ENCODE measurements at regions not wholly inside any gene's neighbourhood (a gene's known extent, or its start where the extent isn't known, plus 50 kb on each side); places are given as distances from the start of the nearest gene placed in this dataset.
"Not testable (repeated sequence)": the region's sequence is repeated elsewhere in the genome, so short reads cannot be mapped to it uniquely, and the experiment has no call there.

- no peak for DNase-seq (ENCODE audit: low spot score)
Measured at GRCh38 chr1:222865718-222866117, 50.9 kb downstream of the DISP1 start.

GRCh38 chr1:222867316-222867715, 52.5 kb downstream of the DISP1 start:
- DNase-seq (ENCODE audit: low spot score), result no peak

DNA sequence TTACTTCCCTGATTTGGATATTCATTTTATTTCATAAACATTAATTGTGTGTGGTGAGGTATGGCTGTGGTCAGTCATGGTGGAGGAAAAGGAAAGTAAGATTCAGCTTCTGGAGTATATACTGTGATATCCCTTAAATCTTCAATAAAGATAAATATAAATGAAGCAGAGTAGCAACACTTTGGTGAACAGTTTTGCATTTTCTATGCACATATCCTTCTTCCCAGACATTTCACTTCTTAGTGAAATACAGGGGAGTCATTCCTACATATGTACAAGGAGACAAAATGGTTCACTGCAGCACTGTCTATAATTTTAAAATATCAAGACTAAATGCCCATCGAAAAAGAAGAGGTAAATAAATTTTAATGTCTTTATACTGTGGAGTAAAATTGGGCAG, 61.3 kb downstream of the DISP1 start:
- no peak for DNase-seq (ENCODE audit: low spot score)

DNA sequence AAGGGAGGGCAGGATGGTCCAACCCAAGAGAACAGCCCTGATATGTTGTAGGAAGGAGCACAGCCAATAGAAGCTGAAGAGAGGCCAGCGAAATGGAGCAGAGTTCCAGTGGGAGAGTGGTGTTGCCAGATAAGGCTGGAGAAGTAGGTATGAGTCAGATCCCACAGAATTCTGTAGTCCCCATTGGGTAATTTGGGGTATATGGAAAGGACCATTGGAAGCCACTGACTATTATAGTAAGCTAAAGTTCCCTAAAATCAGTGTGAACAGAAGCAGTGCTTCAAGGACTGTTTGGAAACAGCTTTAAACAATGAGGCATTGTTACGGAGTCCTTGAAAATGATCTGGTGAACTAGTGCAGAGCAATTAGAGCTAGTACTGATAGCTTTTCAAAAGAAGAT, 63.0 kb downstream of the DISP1 start:
- DNase-seq (ENCODE audit: low spot score), result no peak

DNA sequence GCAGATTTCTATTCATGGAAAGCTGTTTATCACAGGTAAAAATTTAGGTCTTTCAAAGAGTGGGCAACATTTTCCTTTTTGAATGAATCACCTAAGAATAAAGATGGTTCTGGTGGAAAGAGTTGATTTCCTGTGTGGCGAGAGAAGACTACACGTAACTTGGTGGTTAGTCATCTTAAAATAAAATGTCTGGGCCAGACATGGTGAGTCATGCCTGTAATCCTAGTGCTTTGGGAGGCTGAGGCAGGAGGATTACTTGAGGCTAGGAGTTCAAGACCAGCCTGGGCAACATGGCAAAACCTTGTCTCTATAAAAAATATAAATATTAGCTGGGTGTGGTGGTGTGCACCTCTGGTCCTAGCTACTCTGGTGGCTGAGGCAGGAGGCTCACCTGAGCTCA, 65.7 kb downstream of the DISP1 start:
- peak; percentile 69 for DNase-seq (ENCODE audit: low spot score)

GRCh38 chr1:222886194-222886854, 71.5 kb downstream of the DISP1 start:
- DNase-seq (ENCODE audit: low spot score), result no peak

GRCh38 chr1:222886878-222887351, 72.1 kb downstream of the DISP1 start:
- no peak for DNase-seq (ENCODE audit: low spot score)

GRCh38 chr1:222889440-222889839, 74.6 kb downstream of the DISP1 start:
- no peak for DNase-seq (ENCODE audit: low spot score)

GRCh38 chr1:222890716-222891115, 75.9 kb downstream of the DISP1 start:
- DNase-seq (ENCODE audit: low spot score), result no peak

GRCh38 chr1:222891578-222891977, 76.7 kb downstream of the DISP1 start:
- DNase-seq (ENCODE audit: low spot score), result no peak

DNA sequence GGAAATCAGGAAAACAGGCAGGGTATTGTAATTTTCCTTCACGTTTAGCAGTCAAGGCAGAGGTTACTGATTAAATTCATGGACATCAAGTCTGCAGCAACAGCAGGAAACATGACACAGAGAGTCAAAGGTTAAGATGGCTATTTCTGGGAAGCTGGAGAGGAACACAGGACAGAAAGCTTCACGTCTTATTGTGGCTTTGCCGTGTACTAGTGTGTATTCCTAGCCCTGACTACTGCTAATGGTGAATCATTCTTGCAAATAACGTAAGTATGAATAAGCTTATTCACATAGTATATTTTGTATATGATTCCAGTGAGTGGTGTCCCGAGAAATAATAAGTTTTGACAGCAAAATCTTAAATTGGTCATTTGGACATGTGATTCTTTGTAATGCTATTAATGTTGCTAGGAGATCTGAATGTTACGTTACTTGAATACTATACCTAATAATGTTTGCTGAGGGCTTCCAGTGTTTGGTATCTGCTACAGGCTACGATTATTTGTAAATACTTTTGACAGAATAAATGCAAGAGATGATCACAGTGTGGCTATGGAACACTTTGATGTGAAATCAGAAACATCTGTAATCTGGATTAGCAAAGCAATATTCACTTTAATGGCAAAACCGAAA, 77.4 kb downstream of the DISP1 start:
- no peak for DNase-seq (ENCODE audit: low spot score)

DNA sequence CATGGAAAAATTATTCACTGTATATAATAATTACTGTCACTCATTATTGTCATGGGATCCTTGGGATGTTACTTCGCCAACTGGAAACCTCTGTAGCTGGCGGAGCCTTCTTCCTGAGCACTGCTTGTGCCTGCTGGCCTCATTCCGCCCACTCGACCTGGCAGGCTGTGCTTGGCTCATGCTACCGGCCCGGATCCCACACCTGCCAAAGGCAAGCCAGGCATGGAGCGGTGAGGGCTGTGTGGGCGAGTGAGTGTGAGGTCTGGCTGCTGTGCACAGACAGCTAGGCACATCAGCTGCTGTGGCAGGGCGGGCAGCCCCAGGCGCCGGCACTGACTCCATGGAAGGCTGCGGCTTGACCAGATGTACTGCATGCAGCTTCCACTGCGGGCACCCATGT, 78.4 kb downstream of the DISP1 start:
- DNase-seq (ENCODE audit: low spot score), result no peak

DNA sequence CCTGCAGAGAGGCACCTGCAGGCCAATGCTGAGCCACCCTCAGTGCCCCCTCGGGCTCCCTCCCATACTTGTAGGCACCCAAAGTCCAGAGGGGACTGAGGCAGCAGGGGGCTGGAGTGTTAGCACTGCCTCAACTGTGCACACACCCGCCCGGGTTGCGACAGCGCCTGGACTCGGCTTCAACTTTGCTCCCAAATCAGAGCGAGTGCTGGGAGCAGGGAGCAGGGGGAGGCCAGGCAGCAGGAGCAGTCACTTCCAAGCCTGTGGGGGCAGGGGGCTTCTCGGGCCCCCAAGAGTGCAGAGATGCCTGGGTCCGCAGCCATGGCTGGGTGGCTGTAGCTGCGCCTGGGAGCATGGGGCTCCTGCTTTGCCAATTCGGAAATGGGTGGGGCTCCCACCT, 79.5 kb downstream of the DISP1 start:
- no peak for DNase-seq (ENCODE audit: low spot score)

DNA sequence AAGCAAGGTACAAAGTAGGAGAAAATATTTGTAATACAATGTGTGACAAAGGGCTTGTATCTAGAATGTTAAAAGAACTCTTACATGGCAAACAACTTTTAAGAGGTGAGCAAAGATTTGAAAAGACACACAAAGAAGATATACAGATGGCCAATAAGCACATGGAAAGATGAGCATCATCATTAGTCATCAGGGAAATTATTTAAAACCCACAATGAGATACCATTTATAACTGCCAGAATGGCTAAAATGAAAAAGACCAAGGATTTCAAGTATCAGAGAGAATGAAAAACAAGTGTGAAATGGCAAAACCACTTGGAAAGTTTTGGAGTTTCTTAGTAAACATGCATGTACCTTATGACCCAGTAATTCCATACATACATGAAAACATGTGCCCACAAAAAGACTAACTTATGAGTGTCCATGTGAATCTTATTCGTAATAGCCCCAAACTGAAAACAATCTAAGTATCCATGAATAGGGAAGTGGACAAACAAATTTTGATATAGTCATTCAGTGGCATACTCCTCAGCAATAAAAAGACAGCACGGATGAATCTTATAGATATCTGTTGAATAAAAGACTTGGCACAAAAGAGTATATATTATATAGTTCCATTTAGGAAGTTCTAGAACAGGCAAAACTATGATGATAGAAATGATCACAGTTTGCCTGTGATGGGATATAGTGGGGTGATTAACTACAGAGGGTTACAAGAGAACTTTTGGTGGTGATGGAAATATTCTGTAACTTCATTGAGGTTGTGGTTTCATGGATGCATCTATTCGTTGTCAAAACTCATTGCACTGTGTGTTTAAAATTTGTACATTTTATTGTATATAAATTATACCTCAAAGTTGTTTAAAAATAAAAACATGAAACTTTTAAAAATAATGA, 82.0 kb downstream of the DISP1 start:
- no peak for DNase-seq (ENCODE audit: low spot score)

GRCh38 chr1:222897527-222898190, 82.8 kb downstream of the DISP1 start:
- no peak for DNase-seq (ENCODE audit: low spot score)

DNA sequence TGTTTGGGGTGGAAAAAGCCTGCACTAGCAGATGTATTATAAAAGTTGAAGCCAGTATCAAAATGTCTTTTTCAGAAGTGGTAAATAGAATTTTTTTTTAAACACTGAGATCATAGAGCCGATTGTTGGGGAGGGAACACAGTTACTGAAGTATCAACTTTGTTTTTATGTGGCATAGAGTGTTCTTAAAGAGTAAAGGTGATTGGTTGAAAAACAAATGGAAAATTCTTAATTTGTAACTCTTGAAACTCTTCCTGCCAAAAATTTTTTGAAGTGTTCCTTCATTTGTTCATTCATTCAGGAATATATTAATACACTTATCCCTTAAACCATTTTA, 83.3 kb downstream of the DISP1 start:
- DNase-seq (ENCODE audit: low spot score), result no peak

GRCh38 chr1:222899471-222899870, 84.6 kb downstream of the DISP1 start:
- DNase-seq (ENCODE audit: low spot score), result no peak

GRCh38 chr1:222904451-222904850, 89.6 kb downstream of the DISP1 start:
- no peak for DNase-seq (ENCODE audit: low spot score)

GRCh38 chr1:222905151-222905550, 90.3 kb downstream of the DISP1 start:
- no peak for DNase-seq (ENCODE audit: low spot score)

DNA sequence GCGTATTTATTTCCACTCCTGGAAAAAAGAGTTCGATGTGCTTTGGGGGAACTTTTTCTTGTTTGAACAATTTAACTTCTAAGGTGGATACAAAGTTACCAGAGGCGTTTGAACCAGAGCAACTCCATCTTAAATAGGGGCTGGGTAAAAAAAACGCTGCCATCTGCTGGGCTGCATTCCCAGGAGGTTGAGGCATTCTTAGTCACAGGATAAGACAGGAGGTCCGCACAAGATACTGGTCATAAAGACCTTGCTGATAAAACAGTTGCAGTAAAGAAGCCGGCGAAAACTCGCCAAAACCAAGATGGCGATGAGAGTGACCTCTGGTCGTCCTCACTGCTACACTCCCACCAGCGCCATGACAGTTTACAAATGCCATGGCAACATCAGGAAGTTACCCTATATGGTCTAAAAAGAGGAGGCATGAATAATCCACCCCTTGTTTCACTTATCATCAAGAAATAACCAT, 91.5 kb downstream of the DISP1 start:
- not testable (repeated sequence) for DNase-seq (ENCODE audit: low spot score)

DNA sequence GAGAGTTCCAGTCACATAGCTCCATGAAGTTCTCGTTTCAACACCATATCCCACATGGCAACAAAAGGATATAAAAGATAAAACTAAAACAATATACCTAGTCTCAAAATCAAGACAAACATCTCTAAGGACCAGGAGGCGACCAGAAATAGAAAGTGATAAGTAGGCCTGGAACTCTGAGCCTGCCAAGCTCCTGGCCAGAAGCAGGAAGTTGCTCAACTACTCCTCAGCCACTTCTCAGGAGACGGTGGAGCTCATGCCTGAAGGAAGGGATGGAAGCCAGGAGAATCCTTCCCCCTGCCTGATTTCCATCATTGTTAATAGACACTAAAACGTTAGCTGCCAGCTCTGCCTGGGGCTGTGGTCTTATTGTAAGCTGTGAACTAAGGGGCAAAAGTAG, 94.7 kb downstream of the DISP1 start:
- peak; percentile 48 for DNase-seq (ENCODE audit: low spot score)

- DNase-seq (ENCODE audit: low spot score), result no peak
Measured at GRCh38 chr1:222910699-222911098, 95.9 kb downstream of the DISP1 start.

All from H4 (cell line).